K562 (cell line): ENCODE measurements at regions not wholly inside any gene's neighbourhood (a gene's known extent, or its start where the extent isn't known, plus 50 kb on each side); places are given as distances from the start of the nearest gene placed in this dataset.
A peak's percentile ranks its signal among the peaks of the same experiment; 100 is the strongest.

ENCODE experiments used
- ATAC-seq: fragments of 200-7000 bp; cut with Tn5 transposase; 3 replicates; pipeline ENCODE4 v1.9.1; 2020; ENCODE audit warnings: moderate library complexity
- BruUV-seq: library from RNA; stranded (reverse); fragments of 400-500 nt; replicated peaks from 2 replicates; lab custom pipeline; 2021; lab: Mats Ljungman, UMichigan
- CTCF ChIA-PET: fragments of 300-600 bp; formaldehyde crosslinking; extraction: SDS; loops from one replicate; lab custom pipeline; 2021; ENCODE audit warnings: low intra/inter-chr PET ratio; lab: Yijun Ruan, JAX
- POLR2A ChIA-PET: fragments of 300-600, 350-650 bp; sonication (Branson Sonifier 250); formaldehyde crosslinking; extraction: SDS; loops from one replicate; lab custom pipeline; 2021; ENCODE audit warnings: antibody characterized with exemption, inconsistent platforms; lab: Yijun Ruan, JAX
- DNase-seq, 4 experiments: peaks; one replicate each; pipeline versions ENCODE4 v3.0.0 to v3.0.0-alpha.2; 2011 to 2018; ENCODE audit warnings: low spot score in 3 of 4, mixed read lengths in 3 of 4; ENCODE audit errors: extremely low read depth in 1 of 4
- FAIRE-seq: peaks from 2 replicates; lab custom pipeline; 2011; peaks lifted over from hg19 to GRCh38; lab: Jason Lieb, UNC
- H2AFZ ChIP-seq: 2 replicates; pipeline ENCODE4 v1.6.0; 2011; ENCODE audit warnings: low read depth, low read length, control low read depth, inconsistent platforms
- H3K27ac ChIP-seq: fragments of 200-600 bp; 3 replicates; pipeline ENCODE4 v1.8.0; 2011; ENCODE audit warnings: low read depth, mild to moderate bottlenecking, control low read depth, inconsistent platforms, low read length, moderate library complexity, mixed read lengths; ENCODE audit errors: extremely low read depth
- H3K27me3 ChIP-seq, 2 experiments: fragments of 300-600 bp in 1 of 2; 2 replicates in 1 of 2; 3 replicates in 1 of 2; pipeline versions ENCODE4 v1.6.0 to v1.8.0; 2011; ENCODE audit warnings: inconsistent platforms in 2 of 2, low read length in 2 of 2, mild to moderate bottlenecking in 1 of 2, mixed read lengths in 1 of 2, moderate library complexity in 1 of 2; ENCODE audit not compliant: control insufficient read depth in 2 of 2, insufficient read depth in 2 of 2
- H3K36me3 ChIP-seq: fragments of 300-600 bp; 3 replicates; pipeline ENCODE4 v1.8.0; 2011; ENCODE audit warnings: mild to moderate bottlenecking, low read length, inconsistent platforms; ENCODE audit not compliant: control insufficient read depth, insufficient read depth
- H3K4me1 ChIP-seq, 2 experiments: fragments of 200-600 bp in 1 of 2; replicated peaks in 1 of 2; 2 replicates in 1 of 2; 3 replicates in 1 of 2; pipeline versions ENCODE4 v1.5.1 to v1.8.0; 2011; ENCODE audit warnings: inconsistent platforms in 2 of 2, low read length in 2 of 2, mild to moderate bottlenecking in 1 of 2, mixed read lengths in 1 of 2, moderate library complexity in 1 of 2; ENCODE audit not compliant: control insufficient read depth in 2 of 2, insufficient read depth in 2 of 2
- H3K4me2 ChIP-seq: 2 replicates; pipeline ENCODE4 v1.6.1; 2011; ENCODE audit warnings: low read length, control low read depth, inconsistent platforms, mixed read lengths; ENCODE audit not compliant: insufficient read depth
- H3K4me3 ChIP-seq: fragments of 200-600 bp; sonication (generic), shearing (Covaris generic); 2 replicates; pipeline ENCODE4 v1.5.1; 2016; ENCODE audit warnings: control low read depth, inconsistent platforms
- H3K79me2 ChIP-seq: fragments of 200-600 bp; 3 replicates; pipeline ENCODE4 v1.8.0; 2011; ENCODE audit warnings: low read length, inconsistent platforms; ENCODE audit not compliant: control insufficient read depth, insufficient read depth
- H3K9ac ChIP-seq, 2 experiments: 2 replicates each; pipeline versions ENCODE4 v1.6.0 to v1.6.1; 2011; ENCODE audit warnings: low read depth in 2 of 2, low read length in 2 of 2, control low read depth in 1 of 2, inconsistent platforms in 1 of 2, mild to moderate bottlenecking in 1 of 2, mixed read lengths in 1 of 2; ENCODE audit not compliant: insufficient read depth in 1 of 2
- H3K9me1 ChIP-seq: one replicate; pipeline ENCODE4 v1.6.0; 2011; ENCODE audit warnings: inconsistent platforms, mild to moderate bottlenecking, low read length, moderate library complexity; ENCODE audit not compliant: control insufficient read depth, insufficient read depth
- H3K9me3 ChIP-seq: replicated peaks from 2 replicates; pipeline ENCODE4 v1.5.1; 2011; ENCODE audit warnings: low read depth, low read length, inconsistent platforms; ENCODE audit not compliant: control insufficient read depth, insufficient read depth
- H4K20me1 ChIP-seq: replicated peaks from 2 replicates; pipeline ENCODE4 v1.6.1; 2011; ENCODE audit warnings: low read length, inconsistent platforms, mixed read lengths; ENCODE audit not compliant: control insufficient read depth, insufficient read depth
- CBX1 ChIP-seq: sonication (generic); IDR thresholded peaks from 2 replicates; pipeline ENCODE4 v1.6.1; 2016; ENCODE audit warnings: antibody characterized with exemption, low read depth, mild to moderate bottlenecking
- CEBPB ChIP-seq: fragments of 450-650 bp; IDR thresholded peaks from 2 replicates; pipeline ENCODE4 v1.6.1; 2016; ENCODE audit warnings: missing genetic modification characterization, missing compliant biosample characterization
- CTCF ChIP-seq, 3 experiments: IDR thresholded peaks in 2 of 3; conservative IDR thresholded peaks in 1 of 3; 2 replicates each; pipeline ENCODE4 v1.5.1; 2011 to 2012; ENCODE audit warnings: low read length in 3 of 3, mild to moderate bottlenecking in 3 of 3, control low read depth in 2 of 3, improper control_type of control experiment in 1 of 3, inconsistent platforms in 1 of 3, low read depth in 1 of 3, mixed read lengths in 1 of 3, moderate library complexity in 1 of 3; ENCODE audit not compliant: insufficient read depth in 2 of 3
- HES1 ChIP-seq: fragments of 450-650 bp; IDR thresholded peaks from 2 replicates; pipeline ENCODE4 v1.6.1; 2016; ENCODE audit warnings: low read depth, mild to moderate bottlenecking, moderate library complexity
- MAFF ChIP-seq: IDR thresholded peaks from 2 replicates; pipeline ENCODE4 v1.6.1; 2012; ENCODE audit warnings: low read length, improper control_type of control experiment
- RAD21 ChIP-seq, 2 experiments: fragments of 250-450 bp in 1 of 2; fragments of 450-650 bp in 1 of 2; sonication (Bioruptor Pico) in 1 of 2; formaldehyde crosslinking in 1 of 2; IDR thresholded peaks in 1 of 2; conservative IDR thresholded peaks in 1 of 2; 2 replicates each; pipeline versions ENCODE4 v1.4.0 to v1.8.0; 2020 to 2022; ENCODE audit warnings: mild to moderate bottlenecking in 2 of 2, moderate library complexity in 1 of 2
- RBM17 ChIP-seq: fragments of 200-400 bp; formaldehyde crosslinking; IDR thresholded peaks from 2 replicates; pipeline ENCODE4 v1.6.1; 2017; ENCODE audit warnings: low read depth, mild to moderate bottlenecking, low read length, borderline replicate concordance
- RBM25 ChIP-seq: fragments of 200-400 bp; formaldehyde crosslinking; IDR thresholded peaks from 2 replicates; pipeline ENCODE4 v1.6.1; 2018; ENCODE audit warnings: low read length, low read depth, moderate library complexity; ENCODE audit not compliant: severe bottlenecking
- RFX7 ChIP-seq: fragments of 250-450 bp; sonication (Bioruptor Pico); IDR thresholded peaks from 2 replicates; pipeline ENCODE4 v1.5.1; 2021; ENCODE audit warnings: mild to moderate bottlenecking
- TBP ChIP-seq: optimal IDR thresholded peaks from 2 replicates; pipeline ENCODE3; 2011; ENCODE audit warnings: low read depth, low read length, improper control_type of control experiment
- ZNF121 ChIP-seq: sonication (generic); formaldehyde crosslinking; conservative IDR thresholded peaks from 2 replicates; pipeline ENCODE4 v1.8.0; 2022; ENCODE audit warnings: missing genetic modification reagents
- ZNF507 ChIP-seq: conservative IDR thresholded peaks from 2 replicates; pipeline ENCODE4 v1.6.1; 2017; ENCODE audit warnings: missing genetic modification characterization, missing compliant biosample characterization
- WGBS: fragments of 100-300 bp; shearing (Covaris generic); methylation state at CpG from one replicate; pipeline ENCODE4 v1.1.6; 2016; ENCODE audit warnings: low coverage, mixed read lengths; ENCODE audit not compliant: insufficient coverage; ENCODE audit errors: missing lambda C conversion rate; 5-methylcytosine and 5-hydroxymethylcytosine counted together
- in situ Hi-C: fragments of 300-500 bp; cut with MboI; formaldehyde crosslinking; loops from 4 replicates; pipeline ENCODE4 v1.15.0; 2018; ENCODE audit warnings: inconsistent platforms, mixed read lengths
- intact Hi-C: fragments of 100-400 bp; cut with micrococcal nuclease; formaldehyde crosslinking; loops from 2 replicates; pipeline ENCODE4 v1.14.2; 2022

GRCh38 chr16:10314317-10314716, 71.5 kb upstream of the ATF7IP2 start:
- Histone ChIP-seq H2AFZ (no peak overlapping the region), H3K9ac (no peak overlapping the region), H3K27ac (no peak overlapping the region), H3K4me3 (no peak overlapping the region), H3K9me1 (no peaks in the 10 kb centered on the region), H4K20me1 (no peaks in the 10 kb centered on the region), H3K9me3 (peaks cover 2% of the 10 kb centered on the region; the same call in 1 of the 2 replicates), H3K79me2 (no peaks in the 10 kb centered on the region), H3K4me1 (peaks cover 13 to 25% of the 10 kb centered on the region in 2 experiments), H3K27me3 (no peaks in the 10 kb centered on the region), H3K4me2 (no peak overlapping the region), H3K36me3 (no peaks in the 10 kb centered on the region)
- DNase-seq (no peak), ATAC-seq (no peak), FAIRE-seq (no peak)
- in situ Hi-C loops (loop anchor here (5.0 kb wide), 1 partner anchor 193 kb away; no protein-coding TSS in a partner anchor), intact Hi-C loops (loop anchor here (1.0 to 5.0 kb wide), 3 partner anchors 58 to 423 kb away; no protein-coding TSS in a partner anchor)
- 70% methylated on average over 4 of the region's 4 CpGs for WGBS
- ChIA-PET CTCF (interaction anchor here (0.8 to 2.0 kb wide), 3 partner anchors 192 to 207 kb away, joined by 3 to 16 read pairs (median 4); no protein-coding TSS in a partner anchor), POLR2A (interaction anchor here (1.0 kb wide), 2 partner anchors 8 to 195 kb away, joined by 3 read pairs; no protein-coding TSS in a partner anchor)
- BruUV-seq = no TSS peak
- TF ChIP-seq RBM25 (peak; percentile 7), ZNF121 (CRISPR knock-in tag) (peak; percentile 72), ZNF507 (tag) (no peak)

- Histone ChIP-seq H2AFZ (no peak overlapping the region), H3K36me3 (no peaks in the 10 kb centered on the region), H3K4me1 (peaks cover 10 to 24% of the 10 kb centered on the region in 2 experiments), H3K27me3 (no peaks in the 10 kb centered on the region), H3K27ac (no peak overlapping the region), H3K9ac (no peak overlapping the region), H3K9me1 (no peaks in the 10 kb centered on the region), H3K4me2 (no peak overlapping the region), H4K20me1 (no peaks in the 10 kb centered on the region), H3K79me2 (no peaks in the 10 kb centered on the region), H3K9me3 (peaks cover 2% of the 10 kb centered on the region; the same call in 1 of the 2 replicates), H3K4me3 (no peak overlapping the region)
- ChIA-PET CTCF (interaction anchor here (0.8 to 2.0 kb wide), 3 partner anchors 192 to 206 kb away, joined by 3 to 16 read pairs (median 4); no protein-coding TSS in a partner anchor), POLR2A (interaction anchor here (0.7 to 1.0 kb wide), 4 partner anchors 9 to 195 kb away, joined by 3 to 5 read pairs (median 3); no protein-coding TSS in a partner anchor)
- ATAC-seq = peak; percentile 79
- FAIRE-seq = peak; percentile 64
- 6% methylated on average over 4 of the region's 4 CpGs for WGBS
- DNase-seq = peak in 1 of 4 experiments; percentile 42
- in situ Hi-C loops = loop anchor here (5.0 kb wide), 1 partner anchor 192 kb away; no protein-coding TSS in a partner anchor
- BruUV-seq = no TSS peak
- intact Hi-C loops = loop anchor here (1.0 to 5.0 kb wide), 4 partner anchors 58 to 422 kb away; partner anchors contain the start of gene ATF7IP2
- TF ChIP-seq RFX7 (CRISPR knock-in tag) = no peak
- TF ChIP-seq RBM17 = no peak
- peak in 2 of 3 experiments; percentile 24 to 63; a peak in 3 of 6 replicates for TF ChIP-seq CTCF (IDR thresholded peaks at IDR 0.05 in 2 of 3, conservative IDR thresholded peaks at IDR 0.05 in 1 of 3; ENCODE audit: insufficient read depth in 2 of 3, low read depth in 1 of 3, low read length in 3 of 3)
- 0 out of 2 replicates have a peak, but pooled peaks have one; percentile 9 for TF ChIP-seq CEBPB
- TF ChIP-seq RAD21 (CRISPR knock-in tag; conservative IDR thresholded peaks at IDR 0.05 in 1 of 2, IDR thresholded peaks at IDR 0.05 in 1 of 2) = peak; percentile 67 to 91; a peak in 3 of 4 replicates
- TF ChIP-seq MAFF = 0 out of 2 replicates have a peak, but pooled peaks have one; percentile 1
- TF ChIP-seq HES1 = no peak
- TF ChIP-seq TBP = no peak
- no peak for TF ChIP-seq CBX1
Observed at GRCh38 chr16:10314811-10315210, 71.0 kb upstream of the ATF7IP2 start.
